MM.1S (cell line): ENCODE measurements at regions not wholly inside any gene's neighbourhood (a gene's known extent, or its start where the extent isn't known, plus 50 kb on each side); places are given as distances from the start of the nearest gene placed in this dataset.

Experiments used
- DNase-seq: peaks from one replicate; pipeline ENCODE4 v3.0.0-alpha.2; 2015
- H2AFZ ChIP-seq: fragments of 300-600 bp; sonication (generic); 2 replicates; pipeline ENCODE4 v1.6.0; 2016; ENCODE audit warnings: antibody characterized with exemption, low read length
- H3F3A ChIP-seq: fragments of 300-600 bp; sonication (generic); 2 replicates; pipeline ENCODE4 v1.6.1; 2016; ENCODE audit warnings: mild to moderate bottlenecking, antibody characterized with exemption, low read length, moderate library complexity, mixed read lengths; ENCODE audit not compliant: insufficient read depth
- H3K27ac ChIP-seq: fragments of 300-600 bp; sonication (generic); 2 replicates; pipeline ENCODE4 v1.5.1; 2016; ENCODE audit warnings: mild to moderate bottlenecking, low read length
- H3K27me3 ChIP-seq: fragments of 300-600 bp; sonication (generic); replicated peaks from 2 replicates; pipeline ENCODE4 v1.6.0; 2016; ENCODE audit warnings: low read length; ENCODE audit not compliant: insufficient read depth
- H3K36me3 ChIP-seq: fragments of 300-600 bp; sonication (generic); replicated peaks from 2 replicates; pipeline ENCODE4 v1.6.1; 2016; ENCODE audit warnings: mild to moderate bottlenecking, low read length, mixed read lengths; ENCODE audit not compliant: insufficient read depth
- H3K4me1 ChIP-seq: fragments of 300-600 bp; sonication (generic); 2 replicates; pipeline ENCODE4 v1.6.1; 2016; ENCODE audit warnings: low read length, mixed read lengths
- H3K4me2 ChIP-seq: fragments of 300-600 bp; sonication (generic); 2 replicates; pipeline ENCODE4 v1.6.0; 2016; ENCODE audit warnings: low read depth, low read length
- H3K4me3 ChIP-seq: fragments of 300-600 bp; sonication (generic); 2 replicates; pipeline ENCODE4 v1.5.1; 2016; ENCODE audit warnings: low read length, mixed read lengths
- H3K79me2 ChIP-seq: fragments of 300-600 bp; sonication (generic); 2 replicates; pipeline ENCODE4 v1.6.1; 2016; ENCODE audit warnings: mixed run types, low read length, mixed read lengths
- H3K9ac ChIP-seq: fragments of 300-600 bp; sonication (generic); 2 replicates; pipeline ENCODE4 v1.6.1; 2016; ENCODE audit warnings: low read length, mixed read lengths
- H3K9me2 ChIP-seq: fragments of 300-600 bp; sonication (generic); replicated peaks from 2 replicates; pipeline ENCODE4 v1.6.1; 2016; ENCODE audit warnings: mild to moderate bottlenecking, low read length, mixed read lengths; ENCODE audit not compliant: insufficient read depth
- H3K9me3 ChIP-seq: fragments of 300-600 bp; sonication (generic); replicated peaks from 2 replicates; pipeline ENCODE4 v1.6.1; 2016; ENCODE audit warnings: mild to moderate bottlenecking, low read length, mixed read lengths; ENCODE audit not compliant: insufficient read depth
- H4K20me1 ChIP-seq: fragments of 300-600 bp; sonication (generic); 2 replicates; pipeline ENCODE4 v1.6.1; 2016; ENCODE audit warnings: mild to moderate bottlenecking, low read length, moderate library complexity, mixed read lengths; ENCODE audit not compliant: insufficient read depth
- EZH2 ChIP-seq: fragments of 300-600 bp; sonication (generic); optimal IDR thresholded peaks from 2 replicates; pipeline ENCODE3; 2017; ENCODE audit warnings: low read depth, mild to moderate bottlenecking, antibody characterized with exemption, low read length, mixed read lengths
- EZH2phosphoT487 ChIP-seq: fragments of 300-600 bp; sonication (generic); IDR thresholded peaks from 2 replicates; pipeline ENCODE4 v1.6.1; 2018; ENCODE audit warnings: antibody characterized with exemption, low read length
- TF ChIP-seq, protein P1 (sequence below): fragments of 300-600 bp; sonication (generic); IDR thresholded peaks from 2 replicates; pipeline ENCODE4 v1.5.1; 2016; ENCODE audit warnings: antibody characterized with exemption, low read length, mixed read lengths

DNA sequence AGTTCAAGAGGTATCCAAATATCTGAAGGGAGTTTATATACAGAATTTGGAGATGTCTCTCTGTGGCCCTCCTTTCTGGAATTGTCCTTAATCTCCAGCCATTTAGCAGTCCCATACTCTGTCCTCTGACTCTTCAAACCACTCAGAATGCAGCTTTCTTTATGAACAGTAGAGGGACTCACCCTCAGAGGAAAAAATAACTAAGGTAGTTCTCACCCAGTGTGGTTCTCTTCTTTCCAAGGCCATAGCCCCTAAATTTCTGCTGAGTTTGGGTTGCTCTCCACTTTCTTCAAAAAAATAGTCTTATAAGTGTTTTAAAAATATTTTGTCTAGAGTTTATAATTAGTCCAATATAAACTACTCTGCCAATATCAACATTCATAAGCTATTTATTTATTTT is 369.7 kb downstream of the MATN1 start:
- H3K4me1 ChIP-seq: no peaks in the 10 kb centered on the region
- no peaks in the 10 kb centered on the region for H3K79me2 ChIP-seq
- H3K9ac ChIP-seq: no peak overlapping the region
- H4K20me1 ChIP-seq: no peaks in the 10 kb centered on the region
- H3F3A ChIP-seq: no peaks in the 10 kb centered on the region
- no peak overlapping the region for H3K27ac ChIP-seq
- DNase-seq: no peak
- no peak overlapping the region for H3K4me2 ChIP-seq
- TF ChIP-seq EZH2phosphoT487 (no peak), EZH2 (no peak)
- TF ChIP-seq, protein P1, sequence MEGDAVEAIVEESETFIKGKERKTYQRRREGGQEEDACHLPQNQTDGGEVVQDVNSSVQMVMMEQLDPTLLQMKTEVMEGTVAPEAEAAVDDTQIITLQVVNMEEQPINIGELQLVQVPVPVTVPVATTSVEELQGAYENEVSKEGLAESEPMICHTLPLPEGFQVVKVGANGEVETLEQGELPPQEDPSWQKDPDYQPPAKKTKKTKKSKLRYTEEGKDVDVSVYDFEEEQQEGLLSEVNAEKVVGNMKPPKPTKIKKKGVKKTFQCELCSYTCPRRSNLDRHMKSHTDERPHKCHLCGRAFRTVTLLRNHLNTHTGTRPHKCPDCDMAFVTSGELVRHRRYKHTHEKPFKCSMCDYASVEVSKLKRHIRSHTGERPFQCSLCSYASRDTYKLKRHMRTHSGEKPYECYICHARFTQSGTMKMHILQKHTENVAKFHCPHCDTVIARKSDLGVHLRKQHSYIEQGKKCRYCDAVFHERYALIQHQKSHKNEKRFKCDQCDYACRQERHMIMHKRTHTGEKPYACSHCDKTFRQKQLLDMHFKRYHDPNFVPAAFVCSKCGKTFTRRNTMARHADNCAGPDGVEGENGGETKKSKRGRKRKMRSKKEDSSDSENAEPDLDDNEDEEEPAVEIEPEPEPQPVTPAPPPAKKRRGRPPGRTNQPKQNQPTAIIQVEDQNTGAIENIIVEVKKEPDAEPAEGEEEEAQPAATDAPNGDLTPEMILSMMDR: no peak
- peaks cover 83% of the 10 kb centered on the region for H3K27me3 ChIP-seq
- H3K36me3 ChIP-seq: no peaks in the 10 kb centered on the region
- no peak overlapping the region for H3K4me3 ChIP-seq
- no peaks in the 10 kb centered on the region for H3K9me2 ChIP-seq
- no peak overlapping the region for H2AFZ ChIP-seq
- H3K9me3 ChIP-seq: no peaks in the 10 kb centered on the region

DNA sequence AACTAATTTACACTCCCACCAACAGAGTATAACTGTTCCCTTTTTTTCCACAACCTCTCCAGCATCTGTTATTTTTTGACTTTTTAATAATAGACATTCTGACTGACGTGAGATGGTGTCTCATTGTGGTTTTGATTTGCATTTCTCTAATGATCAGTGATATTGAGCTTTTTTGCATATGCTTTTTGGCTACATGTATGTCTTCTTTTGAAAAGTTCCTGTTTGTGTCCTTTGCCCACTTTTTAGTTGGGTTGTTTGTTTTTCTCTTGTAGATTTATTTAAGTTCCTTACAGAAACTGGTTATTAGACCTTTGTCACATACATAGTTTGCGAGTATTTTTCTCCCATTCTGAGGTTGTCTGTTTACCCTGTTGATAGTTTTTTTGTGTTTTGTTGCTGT is 375.2 kb downstream of the MATN1 start:
- no peak for DNase-seq
- Histone ChIP-seq H4K20me1 (no peaks in the 10 kb centered on the region), H2AFZ (no peak overlapping the region), H3K27me3 (peaks cover 91% of the 10 kb centered on the region), H3K36me3 (no peaks in the 10 kb centered on the region), H3K4me1 (no peaks in the 10 kb centered on the region), H3K9me3 (no peaks in the 10 kb centered on the region), H3F3A (no peaks in the 10 kb centered on the region), H3K9me2 (no peaks in the 10 kb centered on the region), H3K9ac (no peak overlapping the region), H3K79me2 (no peaks in the 10 kb centered on the region), H3K4me2 (no peak overlapping the region), H3K4me3 (no peak overlapping the region), H3K27ac (no peak overlapping the region)
- TF ChIP-seq, protein P1: no peak

- Histone ChIP-seq H3K9me3 (no peaks in the 10 kb centered on the region), H3K4me3 (no peak overlapping the region), H3K79me2 (no peaks in the 10 kb centered on the region), H3K27ac (no peak overlapping the region), H3F3A (no peaks in the 10 kb centered on the region), H3K4me1 (no peaks in the 10 kb centered on the region), H2AFZ (no peak overlapping the region), H3K9me2 (no peaks in the 10 kb centered on the region), H3K9ac (no peak overlapping the region), H3K27me3 (peaks cover 93% of the 10 kb centered on the region), H3K4me2 (no peak overlapping the region), H4K20me1 (no peaks in the 10 kb centered on the region; the same call in 1 of the 2 replicates), H3K36me3 (no peaks in the 10 kb centered on the region)
- DNase-seq: no peak
- TF ChIP-seq EZH2phosphoT487 (no peak), EZH2 (no peak)
- TF ChIP-seq, protein P1: no peak
Observed at GRCh38 chr1:30345491-30346130, 377.8 kb downstream of the MATN1 start.
